ENCODE measurements at regions not wholly inside any gene's neighbourhood (a gene's known extent, or its start where the extent isn't known, plus 50 kb on each side); places are given as distances from the start of the nearest gene placed in this dataset.

DNA sequence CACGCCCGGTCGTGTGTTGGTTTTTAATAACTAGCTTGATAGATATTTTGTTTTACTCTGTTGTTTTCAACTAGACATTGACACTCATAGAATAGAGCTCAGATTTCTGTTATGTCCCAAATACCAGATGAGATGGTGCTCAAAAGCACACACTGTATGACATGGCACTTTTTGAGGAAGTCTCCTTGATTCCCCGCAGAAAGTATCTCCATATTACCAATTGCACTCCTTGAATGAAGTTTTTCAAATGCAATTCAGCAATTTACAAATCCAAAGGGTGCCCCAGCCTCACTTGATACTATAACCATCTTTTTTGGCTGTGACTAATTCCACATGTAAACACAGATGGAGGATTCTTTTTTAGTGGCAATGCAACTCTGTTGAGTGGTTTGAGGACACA is 92.0 kb upstream of the IGF1R start:
- Histone ChIP-seq H3K27me3 (ENCODE audit: insufficient read depth, low read length) (no peaks in the 10 kb centered on the region), H3K27ac (ENCODE audit: low read depth, low read length) (no peak overlapping the region; the same call in 1 of the 2 replicates), H3K4me1 (ENCODE audit: insufficient read depth, low read length) (peaks cover 28% of the 10 kb centered on the region), H3K9ac (ENCODE audit: low read depth, low read length) (no peak overlapping the region), H3K9me3 (ENCODE audit: insufficient read depth, low read depth, low read length) (no peaks in the 10 kb centered on the region), H3K36me3 (ENCODE audit: insufficient read depth, low read length) (no peaks in the 10 kb centered on the region), H3K4me3 (ENCODE audit: low read length) (no peak overlapping the region)
- WGBS = 81% methylated on average over 3 of the region's 4 CpGs

DNA sequence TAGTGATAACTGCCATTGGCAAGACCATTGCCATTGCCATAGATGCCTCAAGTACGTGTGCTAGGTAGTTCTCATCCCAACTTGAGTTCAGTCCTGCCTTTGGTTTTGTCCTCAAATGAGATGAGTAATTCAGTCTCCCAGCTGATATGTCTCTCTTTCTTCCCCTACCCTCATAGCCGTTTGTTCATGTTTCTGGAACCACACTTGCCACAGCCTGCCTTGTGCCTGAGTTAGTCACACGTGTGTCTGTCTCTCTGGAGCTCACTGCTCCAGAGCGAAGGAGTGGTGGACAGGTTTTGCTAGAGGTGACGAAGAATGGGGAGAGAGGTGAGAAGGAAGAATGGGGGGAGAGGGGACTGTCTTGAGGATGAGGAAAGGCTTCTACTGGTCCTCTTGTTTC is 88.0 kb upstream of the IGF1R start:
- Histone ChIP-seq H3K36me3 (ENCODE audit: insufficient read depth, low read length) (no peaks in the 10 kb centered on the region), H3K27me3 (ENCODE audit: insufficient read depth, low read length) (no peaks in the 10 kb centered on the region), H3K4me1 (ENCODE audit: insufficient read depth, low read length) (peaks cover 13% of the 10 kb centered on the region), H3K9ac (ENCODE audit: low read depth, low read length) (no peak overlapping the region), H3K9me3 (ENCODE audit: insufficient read depth, low read depth, low read length) (no peaks in the 10 kb centered on the region), H3K4me3 (ENCODE audit: low read length) (no peak overlapping the region), H3K27ac (ENCODE audit: low read depth, low read length) (no peak overlapping the region)
- WGBS = 93% methylated on average over 5 of the region's 5 CpGs

DNA sequence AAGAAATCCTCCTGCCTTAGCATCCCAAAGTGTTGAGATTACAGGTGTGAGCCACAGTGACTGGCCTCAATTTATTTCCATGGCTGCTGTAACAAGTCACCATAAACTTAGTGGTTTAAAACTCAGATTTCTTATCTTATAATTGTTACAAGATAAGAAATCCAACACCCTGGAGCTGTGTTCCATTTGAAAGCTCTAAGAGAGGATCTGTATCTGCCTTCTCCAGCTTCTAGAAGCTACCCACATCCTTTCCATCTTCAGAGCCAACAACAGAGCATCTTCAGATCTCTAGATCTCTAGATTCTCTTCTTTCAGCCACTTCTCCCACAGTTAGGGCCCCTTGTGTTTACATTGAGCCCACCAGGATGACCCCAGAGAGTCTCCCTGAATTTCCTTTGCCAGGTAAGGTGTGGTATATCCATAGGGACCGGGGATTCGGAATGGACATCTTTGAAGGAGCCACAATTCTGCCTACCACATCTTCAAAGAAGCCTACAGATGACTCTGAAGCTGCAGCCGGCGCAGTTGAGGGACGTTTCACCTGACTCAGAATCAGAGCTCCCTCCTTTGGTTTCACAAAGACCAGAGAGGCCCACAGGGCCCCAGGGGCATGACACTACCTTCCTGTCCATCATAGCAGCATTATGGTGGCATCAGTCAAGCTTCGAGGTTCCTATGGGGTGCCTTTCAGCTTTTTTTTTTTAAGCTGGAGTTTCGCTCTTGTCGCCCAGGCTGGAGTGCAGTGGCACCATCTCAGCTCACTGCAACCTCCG is 87.0 kb upstream of the IGF1R start:
- H3K9ac ChIP-seq (ENCODE audit: low read depth, low read length) = no peak overlapping the region
- no peaks in the 10 kb centered on the region for H3K36me3 ChIP-seq (ENCODE audit: insufficient read depth, low read length)
- no peak overlapping the region for H3K27ac ChIP-seq (ENCODE audit: low read depth, low read length)
- H3K9me3 ChIP-seq (ENCODE audit: insufficient read depth, low read depth, low read length) = no peaks in the 10 kb centered on the region
- peaks cover 10% of the 10 kb centered on the region for H3K4me1 ChIP-seq (ENCODE audit: insufficient read depth, low read length)
- no peaks in the 10 kb centered on the region for H3K27me3 ChIP-seq (ENCODE audit: insufficient read depth, low read length)
- WGBS = 85% methylated on average over 9 of the region's 9 CpGs
- H3K4me3 ChIP-seq (ENCODE audit: low read length) = no peak overlapping the region

DNA sequence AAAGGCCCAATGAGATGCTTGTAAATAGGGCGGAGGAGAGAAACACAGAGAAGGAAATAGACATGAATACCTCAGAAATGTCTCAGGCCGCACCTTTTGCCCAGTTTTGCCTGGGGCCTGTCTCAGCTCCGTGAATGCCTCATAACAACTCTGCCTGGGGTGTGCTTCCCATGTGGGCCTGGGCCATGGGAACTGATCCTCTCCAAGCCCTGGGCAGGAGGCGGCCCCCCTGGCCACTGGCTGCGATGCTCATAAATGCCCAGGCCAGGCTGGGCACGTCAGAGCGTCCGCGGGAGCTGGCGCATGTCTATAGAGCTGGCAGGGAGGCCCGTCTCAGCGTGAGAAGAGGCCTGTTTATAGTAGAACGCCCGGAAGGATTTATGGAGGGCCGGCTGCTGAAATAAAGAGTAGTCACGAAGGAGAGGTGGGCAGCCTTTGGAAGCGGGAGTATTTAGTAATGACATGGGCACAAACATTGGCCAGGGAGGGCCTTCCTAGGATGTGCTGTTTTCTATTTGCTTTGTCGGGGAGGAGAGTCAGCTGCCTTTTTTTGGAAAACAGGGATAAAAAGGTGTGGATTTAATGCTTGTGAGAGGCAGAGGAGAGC is 85.9 kb upstream of the IGF1R start:
- H3K27ac ChIP-seq (ENCODE audit: low read depth, low read length) = no peak overlapping the region
- no peaks in the 10 kb centered on the region for H3K4me1 ChIP-seq (ENCODE audit: insufficient read depth, low read length)
- no peaks in the 10 kb centered on the region for H3K36me3 ChIP-seq (ENCODE audit: insufficient read depth, low read length)
- H3K4me3 ChIP-seq (ENCODE audit: low read length) = no peak overlapping the region
- H3K27me3 ChIP-seq (ENCODE audit: insufficient read depth, low read length) = no peaks in the 10 kb centered on the region
- H3K9ac ChIP-seq (ENCODE audit: low read depth, low read length) = no peak overlapping the region
- no peaks in the 10 kb centered on the region for H3K9me3 ChIP-seq (ENCODE audit: insufficient read depth, low read depth, low read length)
- WGBS = 89% methylated on average over 18 of the region's 18 CpGs

DNA sequence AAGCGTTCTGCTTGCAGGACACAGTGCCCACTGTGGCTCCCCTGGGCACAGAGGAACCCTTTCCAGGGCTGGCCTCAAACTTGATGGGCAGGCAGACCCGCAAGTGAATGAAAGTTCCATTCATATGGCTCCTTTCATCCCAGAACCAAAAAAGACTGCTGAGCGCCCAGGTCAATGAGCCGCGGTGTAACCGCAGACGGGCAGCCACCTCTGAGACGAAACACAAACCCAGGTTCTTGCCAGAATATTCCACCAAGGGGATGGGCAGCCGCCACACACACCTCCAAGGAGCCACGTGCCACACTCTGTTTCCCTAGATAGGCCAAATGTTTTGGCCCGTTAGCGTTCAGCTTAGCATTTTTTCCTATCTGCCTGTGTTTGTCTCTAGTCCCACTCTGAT is 82.8 kb upstream of the IGF1R start:
- Histone ChIP-seq H3K27ac (ENCODE audit: low read depth, low read length) (no peak overlapping the region), H3K27me3 (ENCODE audit: insufficient read depth, low read length) (no peaks in the 10 kb centered on the region), H3K4me1 (ENCODE audit: insufficient read depth, low read length) (no peaks in the 10 kb centered on the region), H3K9me3 (ENCODE audit: insufficient read depth, low read depth, low read length) (no peaks in the 10 kb centered on the region), H3K4me3 (ENCODE audit: low read length) (no peak overlapping the region), H3K36me3 (ENCODE audit: insufficient read depth, low read length) (no peaks in the 10 kb centered on the region), H3K9ac (ENCODE audit: low read depth, low read length) (no peak overlapping the region)
- 95% methylated on average over 12 of the region's 12 CpGs for WGBS

DNA sequence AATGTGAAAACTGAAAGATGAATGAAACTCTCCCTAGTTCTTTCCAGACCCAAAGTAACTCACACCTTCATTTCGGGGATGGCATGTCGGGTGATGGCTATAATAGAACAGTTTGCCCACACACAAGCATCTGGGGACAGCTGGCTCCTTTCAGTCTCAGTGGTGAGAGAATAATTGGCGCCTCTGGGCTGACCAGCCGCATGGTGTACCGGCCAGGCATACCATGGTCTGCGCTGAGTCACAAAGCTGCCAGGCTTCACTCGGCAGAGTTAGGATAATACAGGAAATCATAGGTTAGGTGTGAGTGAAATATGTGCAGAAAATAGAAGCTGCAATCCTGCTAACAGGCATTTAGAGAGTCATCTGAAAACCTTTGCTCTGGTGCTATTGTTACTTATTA is 80.4 kb upstream of the IGF1R start:
- Histone ChIP-seq H3K27me3 (ENCODE audit: insufficient read depth, low read length) (no peaks in the 10 kb centered on the region), H3K4me1 (ENCODE audit: insufficient read depth, low read length) (no peaks in the 10 kb centered on the region), H3K27ac (ENCODE audit: low read depth, low read length) (no peak overlapping the region), H3K9me3 (ENCODE audit: insufficient read depth, low read depth, low read length) (no peaks in the 10 kb centered on the region), H3K4me3 (ENCODE audit: low read length) (no peak overlapping the region), H3K9ac (ENCODE audit: low read depth, low read length) (no peak overlapping the region), H3K36me3 (ENCODE audit: insufficient read depth, low read length) (no peaks in the 10 kb centered on the region)
- WGBS = 93% methylated on average over 7 of the region's 7 CpGs

DNA sequence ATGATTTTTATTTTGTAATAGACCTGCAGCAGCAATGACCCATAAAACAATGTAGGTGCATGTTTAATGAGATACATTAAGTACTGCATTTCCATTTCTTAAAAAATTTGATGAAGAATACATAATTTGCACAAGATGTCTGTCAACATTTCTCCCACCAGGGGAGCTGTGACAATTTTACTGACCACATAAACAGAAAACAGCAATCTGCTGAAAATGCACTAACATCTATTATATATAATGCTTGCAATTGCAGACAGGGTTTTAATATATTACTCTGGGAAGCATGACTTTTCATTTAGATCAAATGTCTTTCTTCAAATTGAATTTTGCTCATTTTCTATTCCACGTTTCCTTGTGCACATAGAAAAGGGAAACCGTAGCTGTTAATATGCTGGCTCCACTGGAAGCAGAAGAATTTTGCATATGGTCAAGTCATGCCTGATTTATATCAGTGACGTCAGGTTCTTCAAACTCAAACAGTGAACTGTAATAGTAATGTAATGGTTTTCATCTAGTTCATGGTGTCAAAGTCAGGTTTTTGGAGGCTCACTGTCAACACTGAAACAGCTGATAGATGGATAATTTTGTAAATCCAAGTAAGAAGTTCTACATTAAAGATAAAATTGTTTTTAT is 79.8 kb upstream of the IGF1R start:
- H3K9ac ChIP-seq (ENCODE audit: low read depth, low read length) = no peak overlapping the region
- H3K27ac ChIP-seq (ENCODE audit: low read depth, low read length) = no peak overlapping the region
- no peaks in the 10 kb centered on the region for H3K4me1 ChIP-seq (ENCODE audit: insufficient read depth, low read length)
- H3K4me3 ChIP-seq (ENCODE audit: low read length) = no peak overlapping the region
- no peaks in the 10 kb centered on the region for H3K9me3 ChIP-seq (ENCODE audit: insufficient read depth, low read depth, low read length)
- H3K36me3 ChIP-seq (ENCODE audit: insufficient read depth, low read length) = no peaks in the 10 kb centered on the region
- 94% methylated on average over 3 of the region's 3 CpGs for WGBS
- no peaks in the 10 kb centered on the region for H3K27me3 ChIP-seq (ENCODE audit: insufficient read depth, low read length)

DNA sequence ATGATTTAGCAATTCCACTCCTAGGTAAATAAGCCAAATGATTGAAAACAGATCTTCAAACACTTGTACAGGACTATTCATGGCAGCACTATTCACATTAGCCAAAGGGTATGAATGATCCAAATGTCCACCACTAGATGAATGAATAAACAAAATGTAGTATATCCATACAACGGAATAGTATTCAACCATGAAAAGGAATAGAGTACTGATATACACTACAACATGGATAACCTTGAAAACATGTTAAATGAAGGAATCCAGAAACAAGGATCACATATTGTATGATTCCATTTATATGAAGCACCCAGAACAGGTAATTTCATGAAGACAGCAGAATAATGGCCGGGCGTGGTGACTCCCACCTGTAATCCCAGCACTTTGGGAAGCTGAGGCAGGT is 78.2 kb upstream of the IGF1R start:
- Histone ChIP-seq H3K4me1 (ENCODE audit: insufficient read depth, low read length) (no peaks in the 10 kb centered on the region), H3K27ac (ENCODE audit: low read depth, low read length) (no peak overlapping the region), H3K9ac (ENCODE audit: low read depth, low read length) (no peak overlapping the region), H3K9me3 (ENCODE audit: insufficient read depth, low read depth, low read length) (no peaks in the 10 kb centered on the region), H3K36me3 (ENCODE audit: insufficient read depth, low read length) (no peaks in the 10 kb centered on the region), H3K27me3 (ENCODE audit: insufficient read depth, low read length) (no peaks in the 10 kb centered on the region), H3K4me3 (ENCODE audit: low read length) (no peak overlapping the region)
- WGBS = 95% methylated on average over 2 of the region's 3 CpGs

DNA sequence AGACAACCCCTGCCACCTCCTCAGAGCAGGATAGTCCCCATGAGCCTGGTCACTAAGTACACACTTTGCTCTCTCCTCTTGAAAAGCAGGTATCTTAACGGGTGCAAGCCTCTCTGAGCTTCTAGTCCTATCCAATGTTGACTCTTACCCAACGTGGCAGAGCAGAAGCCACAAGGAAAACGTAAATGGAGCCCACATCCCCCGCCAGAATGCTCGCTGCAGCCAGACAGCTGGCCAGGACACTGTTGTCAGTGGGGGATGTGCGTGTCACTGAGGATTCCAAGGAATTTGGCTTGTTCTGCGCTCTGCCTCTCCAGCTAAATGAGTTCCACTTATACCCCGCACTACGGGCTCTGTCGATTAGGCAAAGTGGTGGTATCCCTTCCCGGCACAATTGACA is 67.8 kb upstream of the IGF1R start:
- Histone ChIP-seq H3K4me3 (ENCODE audit: low read length) (no peak overlapping the region), H3K27ac (ENCODE audit: low read depth, low read length) (no peak overlapping the region), H3K27me3 (ENCODE audit: insufficient read depth, low read length) (no peaks in the 10 kb centered on the region), H3K9ac (ENCODE audit: low read depth, low read length) (no peak overlapping the region), H3K4me1 (ENCODE audit: insufficient read depth, low read length) (peaks cover 18% of the 10 kb centered on the region), H3K9me3 (ENCODE audit: insufficient read depth, low read depth, low read length) (no peaks in the 10 kb centered on the region), H3K36me3 (ENCODE audit: insufficient read depth, low read length) (no peaks in the 10 kb centered on the region)
- 63% methylated on average over 11 of the region's 11 CpGs for WGBS

DNA sequence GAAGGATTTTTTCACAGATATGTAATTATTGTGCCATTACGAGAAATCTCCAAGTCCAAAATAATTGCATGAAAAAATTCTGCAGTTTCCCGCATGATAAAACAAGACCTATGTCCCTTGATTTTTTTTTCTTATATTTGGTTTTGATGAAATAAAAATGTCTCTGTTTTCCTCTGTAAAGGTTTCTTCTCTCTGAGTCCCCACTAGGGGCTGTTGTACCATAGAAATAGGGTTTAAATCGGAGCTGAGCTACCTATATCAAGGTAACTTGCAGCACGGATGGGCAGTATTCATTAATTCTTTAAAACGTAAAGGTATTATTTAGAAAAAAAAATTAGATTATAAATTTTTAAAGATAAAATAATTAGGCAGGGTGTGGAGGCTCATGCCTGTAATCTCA is 66.6 kb upstream of the IGF1R start:
- Histone ChIP-seq H3K27ac (ENCODE audit: low read depth, low read length) (no peak overlapping the region), H3K4me3 (ENCODE audit: low read length) (no peak overlapping the region), H3K36me3 (ENCODE audit: insufficient read depth, low read length) (no peaks in the 10 kb centered on the region), H3K9ac (ENCODE audit: low read depth, low read length) (no peak overlapping the region), H3K9me3 (ENCODE audit: insufficient read depth, low read depth, low read length) (no peaks in the 10 kb centered on the region), H3K4me1 (ENCODE audit: insufficient read depth, low read length) (peaks cover 18% of the 10 kb centered on the region), H3K27me3 (ENCODE audit: insufficient read depth, low read length) (no peaks in the 10 kb centered on the region)
- WGBS = 66% methylated on average over 3 of the region's 5 CpGs

DNA sequence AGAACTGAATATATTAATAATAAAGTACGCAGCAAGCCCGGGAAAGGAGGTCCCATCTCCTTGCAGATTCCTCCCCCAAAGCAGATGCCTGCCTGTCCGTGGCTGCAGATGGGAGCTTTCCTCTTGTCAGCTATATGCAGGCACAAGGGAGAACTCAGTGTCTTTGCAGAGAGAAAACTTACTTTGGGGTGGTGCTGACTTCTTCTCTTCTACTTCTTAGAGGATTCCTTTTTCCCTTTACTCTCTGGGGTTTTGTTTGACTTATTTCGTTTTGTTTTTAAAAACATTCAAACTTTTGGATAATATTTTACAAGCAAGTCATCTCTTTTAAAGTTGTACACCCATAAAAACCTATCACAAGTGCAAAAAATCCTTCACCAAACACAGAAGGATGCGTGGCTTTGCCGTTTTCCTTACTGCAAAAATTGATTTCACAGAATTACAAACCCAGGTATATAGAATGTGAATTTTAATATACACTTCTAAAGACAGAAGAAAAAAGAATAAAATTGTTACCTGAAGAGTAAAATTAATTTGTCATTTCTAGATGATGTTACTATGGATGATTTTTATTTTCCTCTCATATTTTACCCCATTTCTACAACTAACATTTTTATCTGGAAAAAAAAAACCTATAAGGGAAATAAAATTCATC is 65.3 kb upstream of the IGF1R start:
- Histone ChIP-seq H3K4me3 (ENCODE audit: low read length) (no peak overlapping the region), H3K4me1 (ENCODE audit: insufficient read depth, low read length) (peaks cover 18% of the 10 kb centered on the region), H3K9me3 (ENCODE audit: insufficient read depth, low read depth, low read length) (no peaks in the 10 kb centered on the region), H3K9ac (ENCODE audit: low read depth, low read length) (no peak overlapping the region), H3K27me3 (ENCODE audit: insufficient read depth, low read length) (no peaks in the 10 kb centered on the region), H3K27ac (ENCODE audit: low read depth, low read length) (no peak overlapping the region), H3K36me3 (ENCODE audit: insufficient read depth, low read length) (no peaks in the 10 kb centered on the region)
- WGBS = 67% methylated on average over 5 of the region's 6 CpGs
